ENCODE measurements at regions not wholly inside any gene's neighbourhood (a gene's known extent, or its start where the extent isn't known, plus 50 kb on each side); places are given as distances from the start of the nearest gene placed in this dataset.

DNA sequence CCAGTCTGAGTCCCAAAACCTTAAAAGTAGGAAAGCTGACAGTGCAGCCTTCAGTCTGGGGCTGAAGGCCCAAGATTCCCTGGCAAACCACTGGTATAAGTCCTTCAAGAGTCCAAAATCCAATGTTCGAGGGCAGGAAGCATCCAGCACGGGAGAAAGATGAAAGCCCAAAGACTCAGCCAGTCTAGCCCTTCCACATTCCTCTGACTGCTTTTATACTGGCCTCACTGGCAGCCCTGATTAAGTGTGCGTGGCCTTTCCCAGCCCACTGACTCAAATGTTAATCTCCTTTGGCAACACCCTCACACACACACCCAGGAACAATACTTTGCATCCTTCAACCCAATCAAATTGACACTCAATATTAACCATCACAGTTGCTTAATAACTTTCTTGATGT lies 372.1 kb upstream of the CCDC196 start:
- 76 to 78% methylated on average over 3 of the region's 3 CpGs for WGBS, 2 donors
- no peak overlapping the region for H3K4me3 ChIP-seq (ENCODE audit: low read depth in 1 of 2, low read length in 2 of 2)
- no peaks in the 10 kb centered on the region for H3K4me1 ChIP-seq (ENCODE audit: control insufficient read depth in 2 of 2, insufficient read depth in 2 of 2, low read length in 1 of 2)
- no peaks in the 10 kb centered on the region for H3K9me3 ChIP-seq (ENCODE audit: control insufficient read depth in 2 of 2, insufficient read depth in 1 of 2, low read depth in 1 of 2, low read length in 1 of 2)
- no peaks in the 10 kb centered on the region for H3K27me3 ChIP-seq (ENCODE audit: control insufficient read depth in 1 of 2, insufficient read depth in 2 of 2, low read length in 2 of 2)
- no peaks in the 10 kb centered on the region for H3K36me3 ChIP-seq (ENCODE audit: control insufficient read depth in 2 of 2, insufficient read depth in 2 of 2, low read length in 1 of 2)
- no peak overlapping the region for H3K27ac ChIP-seq (ENCODE audit: low read depth in 2 of 2, low read length in 1 of 2)

DNA sequence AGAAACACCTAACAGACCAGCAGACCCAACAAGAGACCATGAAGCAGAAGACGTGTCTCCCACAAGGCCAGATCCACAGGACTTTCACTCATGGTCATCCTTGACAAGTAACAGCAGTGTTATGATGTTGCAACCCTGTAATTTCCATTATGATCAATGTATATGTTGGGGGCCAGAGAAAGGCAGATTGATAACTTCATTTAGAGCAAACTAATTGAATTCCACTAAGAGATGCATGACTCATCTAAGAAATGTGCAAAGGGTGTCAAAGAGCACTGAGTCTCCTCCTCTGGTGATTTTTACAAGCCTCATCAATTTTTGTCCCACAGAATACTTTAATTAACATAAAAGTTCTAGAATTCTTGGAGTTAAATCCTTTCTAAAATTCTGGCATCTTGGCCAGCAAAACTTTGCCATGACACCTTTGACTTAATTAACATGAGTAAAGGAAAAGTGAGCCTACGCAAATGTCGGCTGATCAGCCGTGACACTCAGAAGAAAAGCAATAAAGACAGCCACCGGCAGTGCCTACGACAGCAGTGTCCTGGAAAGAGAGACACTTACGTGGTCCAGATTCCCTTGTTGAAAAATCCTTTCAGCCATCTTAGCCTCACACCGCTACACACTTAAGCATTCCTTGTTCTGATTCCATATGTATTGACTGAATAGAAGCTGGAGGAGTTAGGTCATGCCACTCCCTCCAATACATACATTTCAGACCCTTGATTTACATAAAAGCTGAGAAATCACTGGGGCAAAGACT lies 370.2 kb upstream of the CCDC196 start:
- Histone ChIP-seq H3K9me3 (ENCODE audit: control insufficient read depth in 2 of 2, insufficient read depth in 1 of 2, low read depth in 1 of 2, low read length in 1 of 2) (no peaks in the 10 kb centered on the region), H3K36me3 (ENCODE audit: control insufficient read depth in 2 of 2, insufficient read depth in 2 of 2, low read length in 1 of 2) (no peaks in the 10 kb centered on the region), H3K27me3 (ENCODE audit: control insufficient read depth in 1 of 2, insufficient read depth in 2 of 2, low read length in 2 of 2) (no peaks in the 10 kb centered on the region), H3K4me3 (ENCODE audit: low read depth in 1 of 2, low read length in 2 of 2) (no peak overlapping the region), H3K4me1 (ENCODE audit: control insufficient read depth in 2 of 2, insufficient read depth in 2 of 2, low read length in 1 of 2) (no peaks in the 10 kb centered on the region), H3K27ac (ENCODE audit: low read depth in 2 of 2, low read length in 1 of 2) (no peak overlapping the region)
- WGBS, 2 donors: 93 to 96% methylated on average over 8 of the region's 8 CpGs

DNA sequence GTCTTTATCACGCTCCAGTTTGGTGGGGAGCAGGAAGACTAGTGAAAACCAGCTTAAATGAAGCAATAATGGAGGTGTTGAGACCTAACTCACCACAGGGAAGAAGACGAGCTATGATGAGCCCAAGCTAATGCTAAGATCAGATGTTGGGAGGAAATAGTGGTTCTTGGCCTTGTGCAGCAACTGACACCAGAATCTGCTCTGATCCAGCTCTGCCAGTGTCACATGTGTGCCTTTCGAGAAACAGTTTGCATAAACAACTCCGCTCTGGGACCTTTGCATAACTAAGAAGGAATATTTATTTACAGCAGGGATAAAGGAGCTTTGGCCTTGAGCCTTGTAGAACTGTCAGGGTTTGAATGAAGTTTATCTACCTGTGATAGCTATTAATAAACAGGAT lies 369.4 kb upstream of the CCDC196 start:
- H3K27ac ChIP-seq (ENCODE audit: low read depth in 2 of 2, low read length in 1 of 2): no peak overlapping the region
- H3K27me3 ChIP-seq (ENCODE audit: control insufficient read depth in 1 of 2, insufficient read depth in 2 of 2, low read length in 2 of 2): no peaks in the 10 kb centered on the region
- H3K9me3 ChIP-seq (ENCODE audit: control insufficient read depth in 2 of 2, insufficient read depth in 1 of 2, low read depth in 1 of 2, low read length in 1 of 2): no peaks in the 10 kb centered on the region
- H3K4me1 ChIP-seq (ENCODE audit: control insufficient read depth in 2 of 2, insufficient read depth in 2 of 2, low read length in 1 of 2): no peaks in the 10 kb centered on the region
- WGBS, 2 donors: 83 to 85% methylated on average over 4 of the region's 4 CpGs
- no peaks in the 10 kb centered on the region for H3K36me3 ChIP-seq (ENCODE audit: control insufficient read depth in 2 of 2, insufficient read depth in 2 of 2, low read length in 1 of 2)
- no peak overlapping the region for H3K4me3 ChIP-seq (ENCODE audit: low read depth in 1 of 2, low read length in 2 of 2)

DNA sequence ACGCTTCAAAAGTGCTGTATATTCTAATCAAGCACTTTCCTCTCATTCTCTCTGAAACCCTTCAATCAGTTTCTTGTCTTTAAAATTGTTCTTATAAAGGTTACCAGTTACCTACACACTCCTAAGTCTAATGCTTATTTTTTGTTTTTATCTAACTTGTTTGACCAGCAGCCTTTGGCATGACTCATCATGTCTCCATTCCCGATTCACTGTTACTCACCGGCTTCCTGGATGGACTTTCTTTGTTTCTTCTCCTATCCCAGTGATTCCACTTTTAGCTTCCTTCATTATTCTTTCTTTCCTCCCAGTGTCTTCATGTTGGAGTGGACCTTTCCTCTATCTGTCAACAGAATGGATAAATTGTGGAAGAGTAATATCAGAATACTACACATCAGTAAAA lies 368.6 kb upstream of the CCDC196 start:
- WGBS, 2 donors: 41 to 56% methylated on average over 3 of the region's 3 CpGs
- Histone ChIP-seq H3K4me1 (ENCODE audit: control insufficient read depth in 2 of 2, insufficient read depth in 2 of 2, low read length in 1 of 2) (no peaks in the 10 kb centered on the region), H3K27ac (ENCODE audit: low read depth in 2 of 2, low read length in 1 of 2) (no peak overlapping the region), H3K9me3 (ENCODE audit: control insufficient read depth in 2 of 2, insufficient read depth in 1 of 2, low read depth in 1 of 2, low read length in 1 of 2) (no peaks in the 10 kb centered on the region), H3K27me3 (ENCODE audit: control insufficient read depth in 1 of 2, insufficient read depth in 2 of 2, low read length in 2 of 2) (no peaks in the 10 kb centered on the region), H3K4me3 (ENCODE audit: low read depth in 1 of 2, low read length in 2 of 2) (no peak overlapping the region), H3K36me3 (ENCODE audit: control insufficient read depth in 2 of 2, insufficient read depth in 2 of 2, low read length in 1 of 2) (no peaks in the 10 kb centered on the region)

DNA sequence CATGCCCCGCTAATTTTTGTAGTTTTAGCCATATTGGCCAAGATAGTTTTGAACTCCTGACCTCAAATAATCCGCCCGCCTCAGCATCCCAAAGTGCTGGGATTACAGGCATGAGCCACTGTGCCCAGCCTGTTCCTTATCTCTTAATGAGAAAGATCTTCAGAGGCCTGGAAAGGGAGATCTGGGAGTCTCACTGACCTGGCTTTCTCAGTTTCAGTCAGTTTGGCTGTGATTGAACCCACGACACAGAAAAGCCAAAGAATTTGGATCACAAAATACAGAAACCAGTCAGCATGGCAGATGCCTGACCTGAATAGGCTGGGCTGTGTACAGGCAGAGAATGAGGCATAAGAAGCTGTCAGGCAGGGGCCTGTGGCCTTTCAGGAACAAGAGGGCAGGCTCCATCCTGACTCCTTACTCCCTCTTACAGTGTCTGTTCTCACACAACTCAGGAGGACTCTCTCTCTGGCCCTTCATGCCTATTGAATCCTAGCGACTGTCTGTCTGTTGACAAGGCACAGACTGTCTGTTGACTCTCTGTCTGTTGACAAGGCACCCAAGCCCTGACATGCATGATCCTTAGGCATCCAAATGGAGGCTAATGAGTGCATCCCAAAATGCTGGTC lies 366.5 kb upstream of the CCDC196 start:
- no peaks in the 10 kb centered on the region for H3K27me3 ChIP-seq (ENCODE audit: control insufficient read depth in 1 of 2, insufficient read depth in 2 of 2, low read length in 2 of 2)
- H3K27ac ChIP-seq (ENCODE audit: low read depth in 2 of 2, low read length in 1 of 2): no peak overlapping the region
- H3K9me3 ChIP-seq (ENCODE audit: control insufficient read depth in 2 of 2, insufficient read depth in 1 of 2, low read depth in 1 of 2, low read length in 1 of 2): no peaks in the 10 kb centered on the region
- H3K4me1 ChIP-seq (ENCODE audit: control insufficient read depth in 2 of 2, insufficient read depth in 2 of 2, low read length in 1 of 2): no peaks in the 10 kb centered on the region
- no peaks in the 10 kb centered on the region for H3K36me3 ChIP-seq (ENCODE audit: control insufficient read depth in 2 of 2, insufficient read depth in 2 of 2, low read length in 1 of 2)
- WGBS, 2 donors: 91% methylated on average over 5 of the region's 5 CpGs
- no peak overlapping the region for H3K4me3 ChIP-seq (ENCODE audit: low read depth in 1 of 2, low read length in 2 of 2)

DNA sequence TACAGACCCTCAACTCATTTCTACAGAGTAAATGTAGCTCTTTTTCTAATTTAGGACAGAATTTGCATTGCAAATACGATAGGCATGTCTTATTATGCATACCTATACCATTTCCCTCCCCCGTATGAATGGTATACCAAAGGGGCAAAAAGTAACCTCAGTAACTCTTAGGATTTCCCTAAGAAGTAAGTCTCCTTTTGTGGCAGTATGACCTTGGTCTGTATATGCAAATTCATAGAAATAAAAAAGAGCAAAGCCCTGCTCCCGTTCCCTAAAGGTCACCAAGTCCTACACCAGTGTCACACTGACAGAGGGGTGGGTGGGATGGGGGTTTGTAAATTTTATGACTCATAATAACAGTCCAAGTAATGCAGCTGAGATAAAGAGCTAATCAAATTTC lies 365.8 kb upstream of the CCDC196 start:
- Histone ChIP-seq H3K27ac (ENCODE audit: low read depth in 2 of 2, low read length in 1 of 2) (no peak overlapping the region), H3K4me3 (ENCODE audit: low read depth in 1 of 2, low read length in 2 of 2) (no peak overlapping the region), H3K4me1 (ENCODE audit: control insufficient read depth in 2 of 2, insufficient read depth in 2 of 2, low read length in 1 of 2) (no peaks in the 10 kb centered on the region), H3K9me3 (ENCODE audit: control insufficient read depth in 2 of 2, insufficient read depth in 1 of 2, low read depth in 1 of 2, low read length in 1 of 2) (no peaks in the 10 kb centered on the region), H3K27me3 (ENCODE audit: control insufficient read depth in 1 of 2, insufficient read depth in 2 of 2, low read length in 2 of 2) (no peaks in the 10 kb centered on the region), H3K36me3 (ENCODE audit: control insufficient read depth in 2 of 2, insufficient read depth in 2 of 2, low read length in 1 of 2) (no peaks in the 10 kb centered on the region)
- WGBS, 2 donors: 77 to 82% methylated on average over 3 of the region's 3 CpGs

DNA sequence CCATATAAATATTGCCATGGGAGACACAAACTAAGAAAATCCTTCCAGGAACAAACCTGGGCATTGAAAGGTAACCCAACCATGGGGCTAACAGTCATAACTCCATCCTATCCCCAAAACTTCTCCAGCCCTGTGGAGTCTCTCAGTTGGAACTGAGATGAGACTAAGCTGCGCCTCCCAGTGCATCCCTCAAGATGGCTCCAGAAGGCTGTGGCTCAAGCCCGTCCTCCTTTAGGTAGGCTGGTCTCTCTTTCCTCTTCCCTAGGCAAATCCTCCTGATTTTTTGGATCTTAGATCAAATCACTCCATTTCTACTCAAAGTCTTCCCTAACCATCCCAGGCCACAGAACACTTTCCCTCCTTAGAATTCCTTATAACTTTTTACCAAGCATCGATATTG lies 364.3 kb upstream of the CCDC196 start:
- Histone ChIP-seq H3K27me3 (ENCODE audit: control insufficient read depth in 1 of 2, insufficient read depth in 2 of 2, low read length in 2 of 2) (no peaks in the 10 kb centered on the region), H3K9me3 (ENCODE audit: control insufficient read depth in 2 of 2, insufficient read depth in 1 of 2, low read depth in 1 of 2, low read length in 1 of 2) (no peaks in the 10 kb centered on the region), H3K27ac (ENCODE audit: low read depth in 2 of 2, low read length in 1 of 2) (no peak overlapping the region), H3K4me1 (ENCODE audit: control insufficient read depth in 2 of 2, insufficient read depth in 2 of 2, low read length in 1 of 2) (no peaks in the 10 kb centered on the region), H3K4me3 (ENCODE audit: low read depth in 1 of 2, low read length in 2 of 2) (no peak overlapping the region), H3K36me3 (ENCODE audit: control insufficient read depth in 2 of 2, insufficient read depth in 2 of 2, low read length in 1 of 2) (no peaks in the 10 kb centered on the region)
- 87 to 90% methylated on average over 3 of the region's 3 CpGs for WGBS, 2 donors

DNA sequence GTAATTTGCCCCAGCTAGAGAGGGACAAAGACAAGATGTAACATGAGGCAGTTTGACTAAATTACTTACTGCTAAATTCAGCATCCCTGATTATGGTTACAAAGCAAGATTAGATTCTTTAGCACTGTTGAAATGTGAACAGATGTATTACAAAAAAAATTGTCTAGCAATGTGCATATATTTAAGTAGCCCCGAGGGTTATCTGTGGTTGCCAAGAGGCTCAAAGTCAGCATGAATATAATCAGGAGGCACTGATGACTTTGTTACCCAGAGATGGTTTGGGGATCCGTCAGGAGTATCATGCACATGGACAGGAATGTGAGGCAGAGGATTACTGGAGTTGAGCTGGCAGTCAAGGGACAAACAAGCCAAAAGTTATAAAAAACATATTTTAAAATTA lies 356.9 kb upstream of the CCDC196 start:
- WGBS, 2 donors: 66 to 70% methylated on average over 2 of the region's 2 CpGs
- H3K27ac ChIP-seq (ENCODE audit: low read depth in 2 of 2, low read length in 1 of 2): no peak overlapping the region
- no peaks in the 10 kb centered on the region for H3K27me3 ChIP-seq (ENCODE audit: control insufficient read depth in 1 of 2, insufficient read depth in 2 of 2, low read length in 2 of 2)
- H3K4me3 ChIP-seq (ENCODE audit: low read depth in 1 of 2, low read length in 2 of 2): no peak overlapping the region
- no peaks in the 10 kb centered on the region for H3K4me1 ChIP-seq (ENCODE audit: control insufficient read depth in 2 of 2, insufficient read depth in 2 of 2, low read length in 1 of 2)
- no peaks in the 10 kb centered on the region for H3K9me3 ChIP-seq (ENCODE audit: control insufficient read depth in 2 of 2, insufficient read depth in 1 of 2, low read depth in 1 of 2, low read length in 1 of 2)
- no peaks in the 10 kb centered on the region for H3K36me3 ChIP-seq (ENCODE audit: control insufficient read depth in 2 of 2, insufficient read depth in 2 of 2, low read length in 1 of 2)

DNA sequence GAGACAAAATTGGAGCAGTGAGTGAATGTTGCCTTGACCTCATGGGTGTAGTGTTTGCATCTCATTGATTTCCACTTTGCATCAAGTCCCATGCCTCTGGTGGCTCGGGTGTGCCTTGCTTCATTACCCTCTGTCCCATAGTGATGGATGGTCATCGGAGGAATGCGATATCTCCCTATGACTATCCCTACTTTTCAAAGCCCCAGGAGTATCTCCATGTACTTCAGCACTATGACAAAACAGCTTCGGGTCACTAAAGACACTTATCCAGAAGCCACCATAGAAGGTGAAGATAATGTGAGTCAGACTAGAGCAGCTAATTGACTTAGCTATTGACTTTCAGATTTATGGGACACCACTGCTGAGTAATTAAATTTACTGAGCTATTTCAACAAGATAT lies 355.1 kb upstream of the CCDC196 start:
- Histone ChIP-seq H3K4me3 (ENCODE audit: low read depth in 1 of 2, low read length in 2 of 2) (no peak overlapping the region), H3K36me3 (ENCODE audit: control insufficient read depth in 2 of 2, insufficient read depth in 2 of 2, low read length in 1 of 2) (no peaks in the 10 kb centered on the region), H3K27me3 (ENCODE audit: control insufficient read depth in 1 of 2, insufficient read depth in 2 of 2, low read length in 2 of 2) (no peaks in the 10 kb centered on the region), H3K9me3 (ENCODE audit: control insufficient read depth in 2 of 2, insufficient read depth in 1 of 2, low read depth in 1 of 2, low read length in 1 of 2) (no peaks in the 10 kb centered on the region), H3K27ac (ENCODE audit: low read depth in 2 of 2, low read length in 1 of 2) (no peak overlapping the region), H3K4me1 (ENCODE audit: control insufficient read depth in 2 of 2, insufficient read depth in 2 of 2, low read length in 1 of 2) (no peaks in the 10 kb centered on the region)
- WGBS, 2 donors: 67 to 82% methylated on average over 4 of the region's 4 CpGs

DNA sequence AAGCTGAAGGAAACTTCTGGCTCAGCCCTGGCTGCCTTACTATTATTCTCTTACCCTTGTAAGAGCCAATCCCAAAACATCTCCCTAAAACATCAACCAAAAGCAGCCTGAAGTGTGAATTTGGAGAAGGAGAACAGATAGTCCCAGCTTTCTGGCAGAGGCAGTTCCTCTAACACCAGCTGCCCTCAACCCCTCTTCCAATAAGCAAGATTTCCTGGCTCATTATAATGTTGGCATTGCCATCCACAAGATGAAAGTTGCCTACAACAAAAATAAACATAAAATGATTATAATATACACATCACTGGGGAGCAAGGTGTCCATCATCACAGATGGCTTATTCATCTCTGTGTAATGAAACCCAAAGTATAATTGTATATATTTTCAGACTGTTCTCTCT lies 352.5 kb upstream of the CCDC196 start:
- Histone ChIP-seq H3K27me3 (ENCODE audit: control insufficient read depth in 1 of 2, insufficient read depth in 2 of 2, low read length in 2 of 2) (no peaks in the 10 kb centered on the region), H3K27ac (ENCODE audit: low read depth in 2 of 2, low read length in 1 of 2) (no peak overlapping the region), H3K9me3 (ENCODE audit: control insufficient read depth in 2 of 2, insufficient read depth in 1 of 2, low read depth in 1 of 2, low read length in 1 of 2) (no peaks in the 10 kb centered on the region), H3K4me3 (ENCODE audit: low read depth in 1 of 2, low read length in 2 of 2) (no peak overlapping the region), H3K36me3 (ENCODE audit: control insufficient read depth in 2 of 2, insufficient read depth in 2 of 2, low read length in 1 of 2) (no peaks in the 10 kb centered on the region), H3K4me1 (ENCODE audit: control insufficient read depth in 2 of 2, insufficient read depth in 2 of 2, low read length in 1 of 2) (no peaks in the 10 kb centered on the region)

All from esophagus (tissue), 2 donors.